ENCODE measurements at regions not wholly inside any gene's neighbourhood (a gene's known extent, or its start where the extent isn't known, plus 50 kb on each side); places are given as distances from the start of the nearest gene placed in this dataset.

GRCh38 chr3:34396956-34397355, 598.5 kb downstream of the PDCD6IP start:
- TF ChIP-seq CTCF (IDR thresholded peaks at IDR 0.05) (no peak), EZH2 (IDR thresholded peaks at IDR 0.05; ENCODE audit: borderline replicate concordance, insufficient read depth, low read depth, low read length, poor library complexity, severe bottlenecking) (no peak)
